ENCODE measurements at regions not wholly inside any gene's neighbourhood (a gene's known extent, or its start where the extent isn't known, plus 50 kb on each side); places are given as distances from the start of the nearest gene placed in this dataset.

- Histone ChIP-seq H3K27ac (ENCODE audit: low read length) (no peak overlapping the region), H3K27me3 (ENCODE audit: insufficient read depth, low read length) (peaks cover 39% of the 10 kb centered on the region), H3K4me3 (ENCODE audit: low read length) (no peak overlapping the region), H3K9ac (ENCODE audit: low read depth, low read length) (no peak overlapping the region), H3K4me1 (ENCODE audit: insufficient read depth, low read length) (peaks cover 6% of the 10 kb centered on the region; the same call in 1 of the 2 replicates), H3K36me3 (ENCODE audit: insufficient read depth, low read depth, low read length) (no peaks in the 10 kb centered on the region), H3K9me3 (ENCODE audit: insufficient read depth, low read depth, low read length) (no peaks in the 10 kb centered on the region)
Observed at GRCh38 chr17:72215490-72215889, 94.7 kb downstream of the SOX9 start.

- Histone ChIP-seq H3K27ac (ENCODE audit: low read length) (no peak overlapping the region), H3K4me1 (ENCODE audit: insufficient read depth, low read length) (peaks cover 10% of the 10 kb centered on the region; the same call in 1 of the 2 replicates), H3K27me3 (ENCODE audit: insufficient read depth, low read length) (peaks cover 44% of the 10 kb centered on the region), H3K9ac (ENCODE audit: low read depth, low read length) (no peak overlapping the region), H3K9me3 (ENCODE audit: insufficient read depth, low read depth, low read length) (no peaks in the 10 kb centered on the region), H3K36me3 (ENCODE audit: insufficient read depth, low read depth, low read length) (no peaks in the 10 kb centered on the region), H3K4me3 (ENCODE audit: low read length) (no peak overlapping the region)
Observed at GRCh38 chr17:72215928-72216327, 95.1 kb downstream of the SOX9 start.

DNA sequence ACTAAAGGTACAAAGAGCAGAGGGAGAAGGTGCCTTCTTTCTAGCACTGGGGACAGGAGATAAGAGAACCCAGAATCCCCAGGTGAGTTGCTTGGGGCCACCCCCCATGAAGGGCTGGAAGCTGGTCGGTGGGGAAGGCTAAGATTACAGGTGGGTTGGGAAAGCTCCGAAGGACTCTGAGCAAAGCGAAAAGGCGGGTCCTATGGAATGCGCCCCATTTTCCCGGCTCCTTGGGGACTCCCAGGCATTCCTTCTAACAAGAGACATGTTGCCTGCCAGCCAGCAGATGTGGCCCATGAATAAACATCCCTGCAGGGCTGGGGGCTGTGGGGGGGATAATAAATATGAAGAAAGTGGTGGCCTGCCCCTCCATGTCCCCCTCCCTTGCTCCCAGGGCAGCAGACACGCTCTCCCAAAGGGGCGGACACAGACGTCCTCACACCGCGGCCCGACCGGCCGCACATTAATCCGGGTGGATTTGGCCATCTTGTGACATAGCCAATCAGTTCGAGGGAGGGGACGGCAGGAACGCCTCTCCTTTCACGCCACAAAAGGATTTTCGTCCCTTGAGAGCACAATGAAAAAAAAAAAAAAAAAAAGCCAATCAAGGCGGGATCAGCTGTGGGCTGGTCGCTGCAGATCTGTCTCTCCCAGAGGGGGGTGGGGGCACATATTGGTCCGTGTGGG is 98.5 kb downstream of the SOX9 start:
- H3K9me3 ChIP-seq (ENCODE audit: insufficient read depth, low read depth, low read length), result no peaks in the 10 kb centered on the region
- no peak overlapping the region for H3K27ac ChIP-seq (ENCODE audit: low read length)
- H3K36me3 ChIP-seq (ENCODE audit: insufficient read depth, low read depth, low read length), result no peaks in the 10 kb centered on the region
- H3K9ac ChIP-seq (ENCODE audit: low read depth, low read length), result peak overlapping the region; percentile 39; the same call in 1 of the 2 replicates
- peaks cover 26% of the 10 kb centered on the region for H3K4me1 ChIP-seq (ENCODE audit: insufficient read depth, low read length)
- H3K4me3 ChIP-seq (ENCODE audit: low read length), result peak overlapping the region; percentile 78
- H3K27me3 ChIP-seq (ENCODE audit: insufficient read depth, low read length), result peaks cover 70% of the 10 kb centered on the region

DNA sequence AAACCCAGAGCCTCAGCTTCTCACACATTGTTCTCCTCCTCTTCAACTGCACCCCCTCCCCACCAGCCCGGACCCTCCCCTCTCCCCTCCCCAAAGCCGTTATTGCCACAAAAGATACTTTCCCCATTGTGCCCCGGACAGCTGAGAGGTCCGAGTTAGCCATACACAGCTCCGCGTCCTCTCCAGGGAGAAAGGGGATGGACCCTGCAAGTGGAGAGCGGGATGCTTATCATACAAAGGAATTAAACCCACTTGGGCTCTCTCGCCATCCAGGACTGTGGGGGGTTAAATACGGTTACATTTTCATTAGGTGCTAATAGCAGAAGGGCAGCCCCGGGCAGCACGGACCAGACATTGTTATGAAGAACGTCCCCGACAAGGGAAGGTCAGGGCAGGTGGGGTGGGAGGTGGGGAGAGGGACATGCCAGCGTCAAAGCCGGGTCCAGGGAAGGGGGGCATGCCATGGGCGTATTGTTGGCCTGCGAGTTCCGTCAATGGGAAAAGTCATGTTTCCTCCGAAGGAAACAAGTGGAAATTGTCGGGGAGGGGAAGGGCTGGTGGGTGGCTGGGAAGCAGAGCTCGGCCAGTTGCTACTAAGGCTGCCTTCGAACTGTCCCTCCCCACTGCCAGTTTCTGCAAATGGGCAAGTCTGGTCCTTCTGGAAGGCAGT is 99.1 kb downstream of the SOX9 start:
- H3K4me1 ChIP-seq (ENCODE audit: insufficient read depth, low read length), result peaks cover 26% of the 10 kb centered on the region
- no peaks in the 10 kb centered on the region for H3K36me3 ChIP-seq (ENCODE audit: insufficient read depth, low read depth, low read length)
- H3K9me3 ChIP-seq (ENCODE audit: insufficient read depth, low read depth, low read length), result no peaks in the 10 kb centered on the region
- peak overlapping the region; percentile 78 for H3K4me3 ChIP-seq (ENCODE audit: low read length)
- H3K9ac ChIP-seq (ENCODE audit: low read depth, low read length), result peak overlapping the region; percentile 39; the same call in 1 of the 2 replicates
- no peak overlapping the region for H3K27ac ChIP-seq (ENCODE audit: low read length)
- H3K27me3 ChIP-seq (ENCODE audit: insufficient read depth, low read length), result peaks cover 71% of the 10 kb centered on the region

- Histone ChIP-seq H3K27ac (ENCODE audit: low read length) (no peak overlapping the region), H3K9me3 (ENCODE audit: insufficient read depth, low read depth, low read length) (no peaks in the 10 kb centered on the region), H3K9ac (ENCODE audit: low read depth, low read length) (no peak overlapping the region), H3K27me3 (ENCODE audit: insufficient read depth, low read length) (peaks cover 58% of the 10 kb centered on the region), H3K36me3 (ENCODE audit: insufficient read depth, low read depth, low read length) (no peaks in the 10 kb centered on the region), H3K4me1 (ENCODE audit: insufficient read depth, low read length) (peaks cover 26% of the 10 kb centered on the region), H3K4me3 (ENCODE audit: low read length) (peak overlapping the region; percentile 24; the same call in 1 of the 2 replicates)
Observed at GRCh38 chr17:72222661-72223380, 102.0 kb downstream of the SOX9 start.

- H3K27ac ChIP-seq (ENCODE audit: low read length), result no peak overlapping the region
- H3K9ac ChIP-seq (ENCODE audit: low read depth, low read length), result no peak overlapping the region
- peaks cover 26% of the 10 kb centered on the region for H3K4me1 ChIP-seq (ENCODE audit: insufficient read depth, low read length)
- H3K27me3 ChIP-seq (ENCODE audit: insufficient read depth, low read length), result peaks cover 48% of the 10 kb centered on the region
- H3K36me3 ChIP-seq (ENCODE audit: insufficient read depth, low read depth, low read length), result no peaks in the 10 kb centered on the region
- no peak overlapping the region for H3K4me3 ChIP-seq (ENCODE audit: low read length)
- no peaks in the 10 kb centered on the region for H3K9me3 ChIP-seq (ENCODE audit: insufficient read depth, low read depth, low read length)
Observed at GRCh38 chr17:72223866-72224291, 103.1 kb downstream of the SOX9 start.

DNA sequence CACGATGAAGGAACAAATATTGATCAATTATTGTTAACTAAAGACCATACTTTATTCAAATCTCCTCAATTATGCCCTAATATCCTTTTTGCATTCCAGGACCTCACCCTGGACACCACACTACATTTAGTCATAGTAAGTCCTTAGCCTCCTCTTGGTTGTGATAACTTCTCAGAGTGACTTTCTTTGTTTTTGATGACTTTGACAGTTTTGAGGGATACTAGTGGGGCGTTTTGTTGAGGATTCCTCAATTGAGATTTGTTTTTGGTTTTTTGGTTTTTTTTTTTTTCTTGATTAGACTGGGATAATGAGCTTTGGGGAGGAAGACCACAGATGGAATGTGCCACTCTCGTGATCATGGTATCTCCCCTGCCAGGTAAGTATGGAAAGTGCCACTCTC is 105.5 kb downstream of the SOX9 start:
- Histone ChIP-seq H3K4me3 (ENCODE audit: low read length) (no peak overlapping the region), H3K9ac (ENCODE audit: low read depth, low read length) (no peak overlapping the region), H3K36me3 (ENCODE audit: insufficient read depth, low read depth, low read length) (no peaks in the 10 kb centered on the region), H3K27ac (ENCODE audit: low read length) (no peak overlapping the region), H3K4me1 (ENCODE audit: insufficient read depth, low read length) (peaks cover 13% of the 10 kb centered on the region), H3K9me3 (ENCODE audit: insufficient read depth, low read depth, low read length) (no peaks in the 10 kb centered on the region), H3K27me3 (ENCODE audit: insufficient read depth, low read length) (peaks cover 23% of the 10 kb centered on the region)

DNA sequence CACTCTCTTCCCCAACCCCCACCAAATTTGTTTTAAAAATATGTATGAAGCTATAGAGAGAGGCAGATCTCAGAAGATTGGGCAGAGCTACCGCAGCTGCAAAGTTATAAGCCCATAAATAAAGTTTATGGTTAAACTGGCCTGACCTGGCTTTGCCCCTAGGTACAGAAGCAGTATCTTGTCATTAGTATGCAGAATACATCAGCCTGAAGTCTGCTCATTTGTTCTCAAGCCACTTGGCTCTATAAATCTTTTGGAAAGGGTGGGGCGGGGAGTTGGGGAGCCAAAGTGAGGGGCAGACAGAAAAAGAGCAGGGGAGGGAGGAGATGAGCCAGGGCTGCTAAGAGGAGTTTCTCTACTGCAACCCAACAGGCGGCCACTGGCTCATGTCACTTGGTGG is 113.2 kb downstream of the SOX9 start:
- Histone ChIP-seq H3K27me3 (ENCODE audit: insufficient read depth, low read length) (no peaks in the 10 kb centered on the region; the same call in 1 of the 2 replicates), H3K9ac (ENCODE audit: low read depth, low read length) (no peak overlapping the region), H3K4me3 (ENCODE audit: low read length) (no peak overlapping the region), H3K9me3 (ENCODE audit: insufficient read depth, low read depth, low read length) (no peaks in the 10 kb centered on the region), H3K36me3 (ENCODE audit: insufficient read depth, low read depth, low read length) (no peaks in the 10 kb centered on the region), H3K27ac (ENCODE audit: low read length) (no peak overlapping the region), H3K4me1 (ENCODE audit: insufficient read depth, low read length) (peaks cover 7% of the 10 kb centered on the region; the same call in 1 of the 2 replicates)

DNA sequence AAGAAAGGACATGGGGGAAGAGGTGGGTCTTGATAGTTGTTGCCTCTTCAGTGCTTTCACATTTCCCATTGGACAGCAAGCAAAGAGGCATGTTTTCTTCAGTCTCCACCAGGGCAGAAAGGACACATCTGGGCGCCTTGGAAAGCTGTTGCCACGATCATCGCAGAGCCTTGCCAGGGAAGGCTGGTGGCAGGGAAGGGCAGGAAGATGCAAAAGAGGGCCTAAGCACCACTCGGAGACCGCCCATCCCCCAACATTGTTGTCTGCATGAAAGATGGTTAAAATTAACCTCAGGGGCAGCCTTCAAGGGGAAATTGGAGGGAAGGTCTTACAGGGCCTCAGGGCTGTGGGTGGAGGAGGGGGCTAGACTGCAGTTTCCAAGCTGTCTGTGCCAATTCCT is 114.2 kb downstream of the SOX9 start:
- no peak overlapping the region for H3K9ac ChIP-seq (ENCODE audit: low read depth, low read length)
- H3K4me3 ChIP-seq (ENCODE audit: low read length), result no peak overlapping the region
- no peaks in the 10 kb centered on the region for H3K9me3 ChIP-seq (ENCODE audit: insufficient read depth, low read depth, low read length)
- H3K36me3 ChIP-seq (ENCODE audit: insufficient read depth, low read depth, low read length), result no peaks in the 10 kb centered on the region
- H3K27ac ChIP-seq (ENCODE audit: low read length), result no peak overlapping the region
- peaks cover 7% of the 10 kb centered on the region; the same call in 1 of the 2 replicates for H3K4me1 ChIP-seq (ENCODE audit: insufficient read depth, low read length)
- no peaks in the 10 kb centered on the region; the same call in 1 of the 2 replicates for H3K27me3 ChIP-seq (ENCODE audit: insufficient read depth, low read length)

DNA sequence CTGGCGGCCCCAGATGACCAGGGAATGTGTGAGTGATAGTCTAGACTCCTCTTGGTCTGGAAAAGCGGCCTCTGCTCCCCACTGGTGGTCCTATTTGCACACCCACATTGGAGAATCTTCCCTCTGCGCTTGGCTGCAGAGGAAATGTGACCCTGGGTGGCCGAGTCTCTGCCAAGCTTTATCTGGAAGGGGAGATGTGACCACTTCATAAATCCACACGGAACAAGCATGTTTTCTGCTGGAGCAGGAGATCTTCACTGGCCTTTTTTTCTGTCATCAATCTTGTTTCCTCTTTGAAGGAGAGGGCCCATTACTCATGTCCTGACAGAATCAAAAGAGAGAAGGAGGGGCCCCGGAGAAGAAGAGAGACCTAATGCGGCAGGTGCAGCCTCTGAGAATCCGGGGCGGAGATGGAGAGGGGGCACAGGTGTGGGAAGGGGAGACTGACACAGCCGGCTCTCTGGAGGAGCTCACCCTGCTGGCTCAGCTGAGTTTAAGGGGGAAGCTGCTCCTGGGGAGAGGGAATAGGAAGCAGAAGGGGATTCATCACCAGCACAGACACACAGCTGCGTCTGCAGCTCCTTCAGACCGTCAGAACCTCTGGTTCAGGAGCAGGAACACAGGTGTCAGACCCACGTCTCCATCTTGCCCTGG is 116.3 kb downstream of the SOX9 start:
- no peaks in the 10 kb centered on the region; the same call in 1 of the 2 replicates for H3K27me3 ChIP-seq (ENCODE audit: insufficient read depth, low read length)
- no peak overlapping the region for H3K27ac ChIP-seq (ENCODE audit: low read length)
- no peak overlapping the region for H3K4me3 ChIP-seq (ENCODE audit: low read length)
- no peak overlapping the region for H3K9ac ChIP-seq (ENCODE audit: low read depth, low read length)
- H3K36me3 ChIP-seq (ENCODE audit: insufficient read depth, low read depth, low read length), result no peaks in the 10 kb centered on the region
- H3K9me3 ChIP-seq (ENCODE audit: insufficient read depth, low read depth, low read length), result no peaks in the 10 kb centered on the region
- H3K4me1 ChIP-seq (ENCODE audit: insufficient read depth, low read length), result peaks cover 7% of the 10 kb centered on the region; the same call in 1 of the 2 replicates

DNA sequence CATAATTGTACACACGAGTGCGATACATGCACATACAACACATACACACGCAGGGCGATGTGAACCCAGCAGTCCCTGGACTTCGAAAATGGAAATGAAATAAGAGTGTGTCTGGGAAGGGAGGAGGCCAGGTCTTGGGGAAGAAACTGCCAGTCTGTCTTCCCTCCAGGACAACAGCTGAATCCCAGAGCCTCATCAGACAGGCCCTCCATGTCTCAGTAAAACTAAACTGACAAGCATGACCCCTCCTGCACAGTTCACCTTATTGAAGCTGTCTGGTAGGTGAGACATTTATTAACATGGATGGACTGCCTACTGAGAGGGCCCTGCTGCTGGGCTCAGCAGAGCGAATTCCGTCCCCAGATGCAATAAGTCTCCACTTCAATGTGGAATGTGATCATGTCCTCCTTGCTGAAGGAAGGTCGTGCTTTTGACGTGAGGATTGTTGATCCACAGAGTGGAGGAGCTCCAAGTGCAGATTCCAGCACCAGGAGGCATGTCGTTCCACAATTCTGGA is 117.4 kb downstream of the SOX9 start:
- Histone ChIP-seq H3K9me3 (ENCODE audit: insufficient read depth, low read depth, low read length) (no peaks in the 10 kb centered on the region), H3K9ac (ENCODE audit: low read depth, low read length) (no peak overlapping the region), H3K4me3 (ENCODE audit: low read length) (no peak overlapping the region), H3K4me1 (ENCODE audit: insufficient read depth, low read length) (peaks cover 7% of the 10 kb centered on the region; the same call in 1 of the 2 replicates), H3K36me3 (ENCODE audit: insufficient read depth, low read depth, low read length) (no peaks in the 10 kb centered on the region), H3K27me3 (ENCODE audit: insufficient read depth, low read length) (no peaks in the 10 kb centered on the region; the same call in 1 of the 2 replicates), H3K27ac (ENCODE audit: low read length) (no peak overlapping the region)
